CD4-positive, alpha-beta T cell treated with Interleukin-6 at 100 ng/mL for 8 hours (primary cell): ENCODE measurements at regions not wholly inside any gene's neighbourhood (a gene's known extent, or its start where the extent isn't known, plus 50 kb on each side); places are given as distances from the start of the nearest gene placed in this dataset.

ENCODE experiments used
- DNase-seq: peaks from one replicate; pipeline ENCODE4 v3.0.0-alpha.2; 2020; ENCODE audit warnings: mixed read lengths, low spot score

DNA sequence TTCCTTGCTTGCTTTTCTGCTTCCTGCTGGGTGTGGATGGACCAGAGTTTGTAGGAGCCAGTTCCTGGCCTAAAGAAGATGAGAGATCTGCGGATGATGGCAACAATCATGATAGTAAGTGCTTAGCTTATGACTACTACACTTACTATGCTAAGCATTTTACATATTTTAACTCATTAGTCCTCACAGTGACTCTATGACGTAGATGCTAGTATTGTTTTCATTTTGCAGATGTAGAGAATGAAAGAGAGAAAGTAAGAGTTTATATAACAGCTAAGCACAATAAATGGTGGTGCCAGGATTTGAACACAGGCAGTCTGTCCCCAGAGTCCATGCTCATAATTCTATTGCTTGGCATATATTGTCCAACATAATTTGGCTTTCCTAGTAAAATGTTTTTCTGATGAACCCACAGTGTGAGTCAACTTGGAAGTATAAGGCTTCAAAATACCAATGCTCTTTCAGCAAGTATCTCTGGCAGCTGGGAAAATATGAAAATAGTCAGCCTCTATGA, 363.2 kb upstream of the DDHD1 start:
- no peak for DNase-seq

DNA sequence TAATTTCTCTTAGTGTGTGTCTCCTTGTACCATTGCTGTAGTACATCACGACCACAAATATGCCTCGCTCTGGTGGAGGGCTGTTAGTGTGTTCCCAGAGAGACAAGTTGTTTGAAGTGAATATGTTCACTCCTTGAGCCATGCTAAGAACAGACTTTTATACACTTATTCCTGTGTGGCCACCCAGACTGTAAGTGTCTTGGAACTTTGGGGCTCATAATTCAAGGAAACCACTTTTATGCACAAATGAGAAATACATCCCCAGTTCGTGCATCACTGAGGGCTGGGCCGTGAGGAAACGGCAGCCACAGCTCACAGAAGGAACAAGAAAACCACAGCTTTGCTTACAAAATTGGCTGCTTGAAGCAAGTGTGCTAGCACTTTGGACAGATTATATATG, 362.2 kb upstream of the DDHD1 start:
- DNase-seq = no peak

DNA sequence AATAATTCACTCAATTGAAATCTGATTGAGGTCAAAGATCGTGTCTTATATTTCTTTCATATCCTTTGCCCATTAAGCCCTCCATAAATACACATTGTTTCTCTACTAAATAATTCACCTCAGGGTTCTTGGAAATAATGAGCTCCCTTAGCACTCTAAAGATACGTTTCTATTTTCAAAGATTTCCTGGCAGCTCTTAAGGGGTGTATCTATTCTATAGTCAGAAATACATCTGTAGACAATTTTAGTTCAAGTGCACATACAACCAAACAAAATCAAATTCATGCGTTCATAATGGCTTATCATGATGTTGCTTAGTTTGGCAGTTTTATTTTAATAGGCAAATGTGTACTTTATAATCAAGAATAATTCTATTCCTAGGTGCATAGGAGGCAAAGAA, 361.1 kb upstream of the DDHD1 start:
- DNase-seq = no peak

DNA sequence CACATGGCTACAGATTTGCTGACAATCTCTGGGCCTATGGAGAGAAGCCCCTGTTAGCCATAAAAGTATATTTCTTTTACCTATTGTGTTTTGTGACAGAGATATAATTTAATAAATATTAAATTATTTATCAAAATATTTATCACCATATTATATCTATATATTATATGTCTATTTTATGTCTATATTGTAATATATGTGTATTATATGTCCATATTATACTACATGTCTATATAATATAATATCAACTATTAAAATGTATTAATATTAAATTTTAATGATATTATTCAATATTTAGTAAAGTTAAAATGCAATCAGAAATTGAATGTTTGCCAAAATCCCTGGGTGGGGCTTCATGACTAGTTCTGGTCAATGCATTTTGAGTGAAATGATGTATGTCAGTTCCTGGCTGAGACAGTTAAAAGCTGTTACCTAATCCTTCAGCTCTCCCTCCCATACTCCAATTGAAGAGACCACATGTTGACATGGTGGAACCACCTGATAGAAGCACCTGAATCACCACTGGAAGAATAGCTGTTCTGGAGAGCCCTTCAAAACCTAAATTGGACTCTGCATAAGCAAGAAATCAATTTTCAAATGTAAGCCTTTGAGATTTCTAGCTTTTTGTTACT, 357.3 kb upstream of the DDHD1 start:
- DNase-seq = no peak

DNA sequence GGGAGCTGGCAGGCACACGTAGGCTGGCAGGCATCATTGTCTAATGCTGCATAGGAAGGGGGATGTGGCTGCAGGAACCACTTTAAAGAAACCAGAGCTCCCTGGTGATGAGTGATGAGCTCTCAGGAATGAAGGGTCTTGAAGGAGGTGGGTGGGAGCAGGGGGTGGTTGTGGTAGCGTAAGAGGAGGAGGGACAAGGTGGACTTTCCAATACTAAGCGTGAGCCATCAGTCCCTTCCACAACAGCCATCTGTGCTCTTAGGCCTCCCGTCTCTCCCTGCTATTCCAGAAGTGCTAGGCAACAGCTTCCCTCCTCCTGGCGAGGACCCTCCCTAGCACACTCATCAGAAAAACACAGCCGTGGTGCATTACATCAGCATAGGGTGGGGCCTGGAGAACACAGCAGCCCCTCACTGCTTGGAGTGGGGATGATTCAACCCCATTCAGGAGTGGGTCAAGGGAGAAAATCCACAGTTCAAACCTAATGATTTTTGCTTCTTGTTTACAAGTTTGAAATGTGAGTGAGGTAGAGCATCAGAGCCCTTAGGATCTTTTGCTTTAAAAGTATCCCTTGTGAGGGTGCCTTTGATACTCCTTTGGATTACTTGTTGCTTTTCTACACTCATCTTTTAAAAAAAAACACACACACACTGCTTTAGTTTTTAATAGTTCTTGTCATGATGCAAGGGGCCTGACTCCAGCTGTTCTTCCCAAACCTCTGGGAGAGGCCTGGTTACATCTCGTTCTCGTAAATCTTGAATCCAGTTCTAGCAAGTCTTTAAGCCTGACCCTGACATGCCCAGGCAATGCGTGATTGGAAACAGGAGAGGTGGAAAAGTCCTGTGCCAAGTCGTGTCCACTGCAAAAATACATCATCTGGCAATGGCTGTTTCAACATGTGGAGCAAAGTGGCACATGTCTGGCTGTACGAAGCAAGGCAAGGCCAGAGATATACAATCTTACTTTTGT, 356.4 kb upstream of the DDHD1 start:
- DNase-seq = no peak

DNA sequence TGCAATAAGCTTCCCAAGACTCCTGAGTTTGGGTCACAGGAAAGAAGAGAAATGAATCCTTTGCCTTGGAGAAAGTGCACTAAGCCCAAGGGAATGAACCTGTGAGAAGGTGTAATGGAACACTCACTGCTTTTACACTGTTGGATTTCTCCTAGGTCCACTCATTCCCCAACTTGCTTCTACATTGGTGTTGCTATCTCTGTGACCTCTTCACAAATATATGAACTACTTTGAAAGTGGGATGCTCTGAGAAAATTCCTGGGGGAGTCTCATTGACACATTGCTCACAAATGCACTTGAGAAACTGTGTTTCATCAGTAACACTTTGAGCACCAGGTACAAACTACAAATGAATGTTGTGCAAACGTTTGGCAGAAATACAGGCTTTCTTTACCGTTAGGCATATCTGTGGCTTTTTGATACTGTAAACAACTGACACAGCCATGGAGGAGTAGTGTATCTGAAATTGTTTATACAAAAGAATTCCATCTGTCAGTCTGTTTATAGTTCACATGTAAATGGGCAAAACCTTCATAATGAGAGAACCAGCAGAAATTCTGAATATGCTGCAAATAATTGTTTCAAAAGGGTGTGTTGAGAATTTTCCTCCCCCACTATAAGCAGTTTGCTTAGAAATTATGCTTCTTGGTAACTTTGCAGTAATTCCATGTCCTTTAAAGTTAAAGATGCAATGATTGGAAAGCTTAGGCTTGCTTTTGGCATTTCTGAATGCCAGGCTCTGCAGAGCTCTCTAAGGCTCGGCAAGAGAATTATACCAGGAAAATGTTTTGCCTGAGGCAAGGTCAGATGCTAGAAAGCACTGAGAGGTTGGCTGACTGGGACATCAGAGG, 348.5 kb upstream of the DDHD1 start:
- DNase-seq = no peak

DNA sequence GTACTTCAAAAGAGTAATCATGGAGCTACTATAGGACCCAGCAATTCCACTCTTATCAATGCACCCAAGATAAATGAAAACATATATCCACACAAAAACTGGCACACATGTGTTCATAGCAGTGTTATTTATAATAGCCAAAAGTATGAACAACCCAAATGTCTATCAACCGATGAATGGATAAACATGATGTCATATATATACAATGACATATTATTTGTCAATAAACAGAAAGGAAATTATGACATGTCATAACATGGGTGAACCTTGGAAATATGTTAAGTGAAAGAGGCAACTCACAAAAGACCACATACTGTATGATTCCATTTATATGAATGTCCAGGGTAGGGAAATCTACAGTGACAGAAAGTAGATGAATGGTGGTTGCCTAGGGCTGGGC, 347.1 kb upstream of the DDHD1 start:
- no peak for DNase-seq

DNA sequence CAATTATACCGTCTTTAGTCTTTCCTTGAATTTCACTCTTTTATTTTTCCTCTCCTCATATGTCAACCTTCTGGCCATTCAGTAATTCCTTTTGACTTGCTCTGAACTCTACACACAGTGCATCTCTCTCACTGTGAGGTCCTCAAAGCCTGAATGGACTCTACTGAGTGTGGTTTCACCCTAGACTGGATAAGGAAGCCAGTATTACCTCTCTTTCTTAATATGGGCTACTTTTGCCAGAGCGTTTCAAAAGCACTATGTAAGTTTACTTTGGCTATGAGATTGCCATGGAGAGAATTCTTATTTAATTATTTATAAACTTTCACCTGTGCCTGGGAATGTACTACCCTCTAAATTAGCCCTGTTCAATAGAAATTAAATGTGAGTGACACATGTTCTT, 343.5 kb upstream of the DDHD1 start:
- DNase-seq = no peak

DNA sequence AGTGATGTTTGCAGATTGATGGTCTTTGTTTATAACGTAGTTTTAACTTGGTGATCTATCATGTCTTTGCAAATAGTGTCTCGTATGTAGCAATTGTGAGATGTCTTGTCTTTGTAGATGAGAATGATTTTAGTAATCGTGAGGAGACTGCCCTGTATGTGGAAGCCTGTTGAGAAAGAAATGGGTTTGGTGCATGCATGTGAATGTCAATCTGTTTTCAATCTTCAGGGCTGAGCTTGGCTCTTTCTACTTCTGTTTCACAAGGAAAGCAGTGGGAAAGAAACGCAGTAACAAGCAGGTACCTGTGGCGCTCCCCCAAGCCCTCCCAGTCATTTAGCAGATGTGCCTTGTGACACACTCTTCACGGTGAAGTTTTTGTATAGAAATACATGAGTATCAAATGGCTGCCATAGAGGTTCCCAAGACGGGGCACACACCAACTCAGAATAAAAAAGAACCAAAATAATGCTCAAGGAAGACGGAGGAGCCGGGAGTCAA, 342.8 kb upstream of the DDHD1 start:
- DNase-seq = no peak

DNA sequence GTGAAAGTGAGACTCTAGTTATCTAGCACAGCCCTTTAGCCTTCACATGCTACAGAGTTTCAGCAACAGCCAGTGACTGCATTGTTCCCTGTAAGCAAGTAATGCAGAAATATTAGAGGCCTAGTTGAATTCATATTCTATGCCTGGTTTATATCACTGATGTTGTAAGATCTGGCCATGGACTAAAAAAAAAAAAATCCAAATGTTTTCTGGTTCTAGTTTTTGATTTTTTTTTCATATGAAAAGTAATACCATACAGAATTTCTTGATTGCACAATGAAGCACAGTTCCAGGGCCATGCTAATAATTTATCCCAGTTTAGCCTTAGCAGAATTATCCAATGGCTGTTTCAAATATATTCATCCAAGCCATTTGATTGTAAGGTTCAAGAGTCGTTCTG, 341.5 kb upstream of the DDHD1 start:
- DNase-seq = no peak

DNA sequence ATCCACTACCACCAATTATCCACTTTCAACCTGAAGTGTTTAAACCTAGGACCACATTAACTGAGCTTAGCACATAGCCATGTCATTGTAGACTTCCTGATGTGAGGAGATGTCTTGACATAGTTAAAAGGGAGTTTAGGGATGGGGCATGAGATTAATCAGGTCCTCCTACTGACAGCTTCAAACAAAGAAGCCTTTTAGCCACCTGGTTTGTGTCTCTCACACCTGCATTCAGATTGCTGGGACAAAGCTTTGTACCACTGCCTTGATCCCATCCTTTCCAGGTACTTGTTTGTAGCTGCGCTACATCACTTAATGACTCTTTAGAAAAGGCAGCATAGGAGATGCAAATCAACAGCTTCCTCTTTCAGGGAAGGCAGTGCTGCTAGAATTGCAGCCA, 340.7 kb upstream of the DDHD1 start:
- DNase-seq = no peak

DNA sequence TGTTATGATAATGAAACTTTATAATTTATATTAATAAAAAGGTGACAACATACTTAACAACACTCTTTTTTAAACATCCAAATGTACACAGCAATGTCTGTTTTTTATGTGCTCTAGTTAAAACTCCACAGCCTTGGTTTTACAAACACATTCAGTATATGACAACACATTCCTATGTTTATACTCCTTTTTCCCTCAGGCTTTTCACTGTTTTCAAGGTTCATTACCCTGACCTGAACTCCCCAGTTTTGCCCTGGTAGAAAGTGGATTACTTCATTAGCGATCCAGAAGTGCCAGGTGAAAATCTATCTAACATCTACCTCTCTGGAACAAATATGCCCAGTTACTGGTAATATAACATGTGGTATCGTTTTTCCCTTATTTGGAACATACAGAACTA, 340.2 kb upstream of the DDHD1 start:
- no peak for DNase-seq

DNA sequence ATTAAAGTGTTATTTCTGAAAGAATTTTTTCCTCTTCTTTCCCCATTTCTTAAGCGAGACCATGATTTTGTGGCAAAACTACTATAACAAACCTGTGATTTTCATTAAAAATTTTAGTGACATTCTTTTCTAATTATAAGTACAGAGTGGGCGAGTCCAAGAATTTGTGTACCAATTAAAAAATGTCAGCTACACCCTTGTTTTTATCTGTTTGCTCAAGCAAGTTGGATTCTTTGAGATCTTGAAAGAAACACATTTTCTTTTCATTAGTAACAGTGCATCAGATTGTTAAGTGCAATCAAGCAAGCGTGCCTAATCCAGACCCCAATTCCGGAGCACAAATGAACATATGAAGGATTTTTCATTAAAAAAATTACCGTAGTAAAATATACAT, 338.8 kb upstream of the DDHD1 start:
- DNase-seq = no peak

DNA sequence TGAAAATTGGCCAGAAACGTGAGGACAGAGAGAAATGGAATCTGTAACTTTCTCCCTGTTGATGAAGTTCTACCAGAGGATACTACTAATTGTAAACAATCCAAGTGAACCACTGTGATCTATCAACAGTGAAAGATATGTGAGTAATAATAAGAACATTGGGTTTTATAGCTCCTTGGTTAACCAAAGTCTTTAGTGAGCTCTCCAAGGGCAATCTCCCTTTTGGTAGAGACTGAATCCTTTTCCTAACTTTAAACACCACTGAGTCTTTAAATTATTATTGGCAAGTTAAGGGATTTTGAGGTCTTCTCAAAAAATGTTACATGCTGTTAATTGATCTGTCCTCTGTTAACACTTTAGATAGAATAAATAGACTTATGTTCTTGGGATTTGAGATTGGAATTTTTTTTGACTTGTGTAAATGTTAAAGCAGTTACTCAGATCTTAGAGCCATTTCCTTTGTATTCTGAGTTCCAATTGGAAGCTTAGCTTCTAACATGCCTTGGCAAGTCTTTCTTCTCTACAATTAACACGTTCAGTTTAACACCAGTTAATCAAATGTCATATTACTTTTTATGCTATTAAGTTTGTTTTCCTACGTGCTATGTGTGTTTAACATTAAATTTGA, 338.2 kb upstream of the DDHD1 start:
- no peak for DNase-seq

DNA sequence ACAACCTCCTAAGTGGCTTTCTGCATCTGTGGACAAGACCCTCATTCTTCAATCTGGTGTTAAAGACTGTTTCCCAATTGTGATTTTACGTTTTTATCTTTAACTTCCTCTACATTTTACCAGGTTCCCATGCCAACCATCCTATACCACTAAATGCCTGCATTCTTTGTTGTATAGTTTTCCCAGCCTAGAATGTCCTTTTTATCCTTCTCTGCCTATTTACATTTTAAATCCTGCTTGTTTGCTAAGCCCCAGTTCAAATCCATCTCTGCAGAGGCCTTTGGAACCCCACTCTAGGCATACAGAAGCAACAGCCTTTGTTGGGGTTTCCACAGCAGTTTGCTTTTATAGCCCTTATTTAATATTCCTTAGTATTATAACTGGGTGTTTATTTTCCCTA, 325.1 kb upstream of the DDHD1 start:
- DNase-seq = no peak

DNA sequence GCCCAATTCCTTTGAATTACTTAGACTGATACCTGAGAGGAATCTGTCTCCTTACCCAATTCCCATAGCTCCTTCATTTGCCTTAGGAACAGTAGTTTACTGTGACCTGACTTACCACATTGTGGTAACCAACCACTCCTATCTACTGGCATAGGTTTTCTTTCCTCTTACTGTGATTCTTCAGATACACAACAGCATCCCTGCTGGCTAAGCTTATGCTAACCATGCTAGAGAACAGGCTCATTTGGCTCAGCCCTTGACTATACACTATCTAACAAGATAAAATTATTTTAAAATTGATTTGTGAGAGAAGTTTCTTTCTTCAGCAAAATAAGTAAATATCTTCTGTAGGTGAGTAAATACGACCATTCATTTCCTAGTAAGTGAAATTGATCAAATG, 320.4 kb upstream of the DDHD1 start:
- no peak for DNase-seq

DNA sequence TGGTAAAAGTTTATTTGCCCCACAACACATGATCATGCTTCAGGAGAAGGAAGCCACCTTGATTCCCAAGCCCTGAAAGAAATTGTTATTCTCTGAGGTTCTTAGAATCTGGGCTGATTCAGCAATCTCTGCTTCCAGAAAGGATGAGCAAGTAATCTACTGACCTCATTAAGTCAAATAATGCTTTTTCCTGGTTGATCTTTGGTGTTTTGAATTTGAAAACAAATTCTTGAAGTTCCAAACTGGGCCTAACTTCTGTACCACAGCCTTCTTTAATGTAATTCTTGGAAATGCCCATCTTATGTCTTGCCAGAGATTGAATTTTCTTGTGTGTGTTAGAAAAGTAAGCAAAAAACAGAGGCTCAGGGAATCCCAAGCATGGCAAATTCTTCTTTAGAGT, 319.2 kb upstream of the DDHD1 start:
- no peak for DNase-seq

DNA sequence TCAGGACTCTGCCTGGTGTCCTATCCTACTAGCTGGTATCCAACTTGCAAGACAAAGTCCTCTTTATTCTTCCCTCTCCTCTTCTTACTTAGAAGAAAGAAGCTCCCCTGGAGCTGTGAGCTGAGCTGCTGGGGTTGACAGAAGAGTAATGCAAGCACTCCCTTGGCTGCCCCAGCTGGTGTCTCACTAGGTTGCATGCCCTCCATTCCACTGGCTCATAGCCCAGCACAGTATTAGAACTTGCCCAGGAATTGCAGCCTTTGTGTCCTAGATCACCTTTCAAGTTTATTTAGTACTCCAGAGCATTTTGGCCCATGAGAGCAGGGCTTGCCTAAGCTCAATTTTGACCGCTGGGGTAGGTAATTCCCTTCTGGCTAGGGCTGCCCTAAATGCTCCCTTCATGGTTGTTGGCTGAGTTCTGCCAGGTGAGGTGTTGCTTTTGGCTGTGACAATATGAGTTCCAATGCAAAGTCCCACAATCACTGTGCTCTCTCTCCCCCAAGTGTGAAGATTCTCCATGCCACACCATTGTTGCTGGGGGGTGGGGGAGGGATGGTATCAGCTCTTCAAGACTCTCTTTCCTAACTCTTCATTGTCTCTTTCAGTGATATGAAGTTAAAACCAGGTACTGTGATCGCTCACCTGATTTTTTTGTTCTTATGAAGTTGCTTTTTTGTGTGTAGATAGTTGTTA, 317.4 kb upstream of the DDHD1 start:
- no peak for DNase-seq

DNA sequence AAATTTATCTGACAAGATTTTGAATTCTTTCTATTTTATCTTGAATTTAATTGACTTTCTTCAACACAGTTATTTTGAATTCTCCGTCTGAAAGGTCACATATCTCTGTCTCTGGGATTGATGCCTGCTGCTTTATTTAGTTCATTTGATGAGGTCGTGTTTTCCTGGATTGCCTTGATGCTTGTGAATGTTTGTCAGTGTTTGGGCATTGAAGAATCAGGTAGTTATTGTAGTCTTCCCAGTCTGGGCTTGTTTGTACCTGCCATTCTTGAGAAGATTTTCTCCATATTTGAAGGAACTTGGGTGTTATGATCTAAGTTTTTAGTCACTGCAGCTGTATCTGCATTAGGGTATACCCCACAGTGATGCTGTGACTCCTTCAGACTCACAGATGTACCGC, 315.8 kb upstream of the DDHD1 start:
- no peak for DNase-seq

DNA sequence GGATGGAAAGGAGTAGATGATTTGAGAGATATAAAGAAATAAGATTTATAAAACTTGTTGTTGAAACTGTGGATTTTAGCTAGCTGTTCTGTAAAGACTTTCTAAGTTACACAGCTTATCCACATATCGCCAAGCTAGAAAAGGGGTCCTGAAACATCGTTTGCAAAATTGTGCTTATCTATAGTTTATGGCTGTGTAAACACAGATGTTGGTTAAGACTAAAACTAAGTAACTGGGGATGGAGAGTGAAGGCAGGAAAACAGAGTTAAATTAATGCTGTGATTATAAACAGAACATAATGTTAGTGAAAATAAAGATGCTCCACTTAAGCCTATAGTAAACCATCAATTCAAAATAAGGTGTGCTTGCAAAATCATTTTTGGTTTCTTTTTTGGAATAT, 311.3 kb upstream of the DDHD1 start:
- DNase-seq = no peak
